HG02571 (cell line): ENCODE measurements at regions not wholly inside any gene's neighbourhood (a gene's known extent, or its start where the extent isn't known, plus 50 kb on each side); places are given as distances from the start of the nearest gene placed in this dataset.
"Not testable (repeated sequence)": the region's sequence is repeated elsewhere in the genome, so short reads cannot be mapped to it uniquely, and the experiment has no call there.

ENCODE experiments used
- ATAC-seq: cut with Tn5 transposase; IDR thresholded peaks from one replicate; pipeline ENCODE4 v1.9.1; 2021; ENCODE audit warnings: mild to moderate bottlenecking, moderate library complexity; ENCODE audit not compliant: unreplicated experiment

DNA sequence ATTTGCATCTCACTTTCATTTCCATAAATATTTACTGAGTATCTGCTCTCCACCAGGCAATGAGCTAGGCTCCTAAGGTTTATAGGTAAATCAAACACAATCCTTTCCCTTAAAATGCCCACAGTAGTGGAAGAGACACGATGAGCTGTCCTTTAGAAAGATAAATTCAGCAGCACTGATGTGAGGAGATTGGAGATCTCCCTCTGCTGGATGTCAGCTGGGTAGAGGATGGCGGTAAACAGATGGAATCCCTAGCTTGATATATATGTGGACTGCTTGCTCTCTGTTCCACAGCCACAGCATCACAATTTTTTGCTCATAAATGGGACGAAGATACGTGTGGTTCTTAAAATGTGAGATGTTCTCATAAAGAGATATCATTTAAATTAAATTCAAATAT is 216.4 kb upstream of the RASGEF1B start:
- ATAC-seq: no peak

DNA sequence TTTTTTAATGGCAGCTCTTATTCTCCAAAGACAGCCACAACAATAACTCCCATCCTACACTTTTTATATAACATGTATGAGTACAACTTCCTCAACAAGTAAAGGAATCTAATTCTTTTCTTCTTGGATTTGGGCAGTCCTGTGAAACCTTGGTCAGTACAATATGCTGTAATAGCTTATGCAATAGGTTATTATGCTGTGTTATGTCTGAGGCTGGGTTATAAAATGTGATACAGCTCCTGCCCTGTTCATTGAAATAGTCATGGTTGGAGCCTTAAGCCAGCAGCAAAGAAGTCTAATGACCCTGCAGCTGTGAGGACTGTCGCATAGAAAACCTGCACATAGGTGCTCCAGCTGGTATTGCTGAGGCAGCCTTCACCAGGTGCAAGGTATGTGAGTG is 215.8 kb upstream of the RASGEF1B start:
- no peak for ATAC-seq

DNA sequence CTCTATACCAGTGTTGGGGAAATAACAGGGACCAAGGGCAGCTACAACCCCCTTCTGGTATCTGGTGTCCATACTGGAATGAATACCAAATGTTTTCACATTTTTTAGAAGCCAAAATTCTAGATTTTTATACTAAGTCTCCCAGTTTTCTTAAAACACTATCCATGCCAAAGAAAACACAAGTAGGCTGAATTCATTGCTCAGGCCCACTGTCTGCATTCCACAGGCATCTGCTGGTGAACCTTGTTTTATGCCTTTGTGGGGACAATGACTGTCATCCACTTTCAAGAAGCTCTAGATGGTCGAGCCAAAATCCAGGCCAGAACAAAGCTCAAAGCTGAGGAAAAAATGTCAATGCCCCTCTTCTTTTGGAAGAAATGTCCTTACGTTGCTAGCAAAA is 213.4 kb upstream of the RASGEF1B start:
- no peak for ATAC-seq

DNA sequence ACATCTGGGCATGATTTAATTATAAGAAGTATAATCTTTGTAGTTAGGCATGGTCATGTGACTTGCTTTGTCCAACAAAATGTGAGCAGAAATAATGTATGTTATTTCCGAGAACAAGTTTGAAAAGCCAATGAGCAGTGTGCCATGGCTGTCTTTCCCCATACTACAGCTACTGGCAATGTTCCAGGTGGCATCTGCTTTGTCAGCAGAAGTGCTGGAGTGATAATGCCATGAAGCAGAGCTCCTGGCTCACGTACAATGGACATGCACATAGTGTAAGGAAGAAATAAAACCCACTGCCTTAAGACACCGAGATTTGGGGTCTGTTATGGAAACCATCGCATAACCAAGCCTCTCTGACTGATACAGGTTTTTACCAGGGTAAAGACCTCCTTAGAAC is 212.6 kb upstream of the RASGEF1B start:
- ATAC-seq: no peak

DNA sequence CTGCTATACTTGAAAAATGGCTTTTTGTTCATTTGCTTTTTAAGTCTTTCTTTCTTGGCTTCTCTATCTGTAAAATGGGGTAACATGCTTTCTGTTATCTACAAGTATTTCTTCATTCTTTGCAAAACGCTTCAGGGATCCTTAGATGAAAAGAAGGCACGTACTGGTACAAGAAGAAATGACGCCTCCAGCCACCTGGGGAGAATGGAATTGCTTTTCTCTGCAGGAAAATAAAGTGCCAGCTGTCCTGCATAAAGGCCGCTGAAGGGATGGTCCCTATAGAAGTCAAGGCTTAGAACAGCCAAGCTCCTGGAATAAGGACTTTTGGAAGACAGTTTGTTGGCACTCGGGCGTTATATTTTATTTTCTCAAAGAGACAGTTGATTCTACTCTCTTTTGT is 210.8 kb upstream of the RASGEF1B start:
- ATAC-seq: no peak

DNA sequence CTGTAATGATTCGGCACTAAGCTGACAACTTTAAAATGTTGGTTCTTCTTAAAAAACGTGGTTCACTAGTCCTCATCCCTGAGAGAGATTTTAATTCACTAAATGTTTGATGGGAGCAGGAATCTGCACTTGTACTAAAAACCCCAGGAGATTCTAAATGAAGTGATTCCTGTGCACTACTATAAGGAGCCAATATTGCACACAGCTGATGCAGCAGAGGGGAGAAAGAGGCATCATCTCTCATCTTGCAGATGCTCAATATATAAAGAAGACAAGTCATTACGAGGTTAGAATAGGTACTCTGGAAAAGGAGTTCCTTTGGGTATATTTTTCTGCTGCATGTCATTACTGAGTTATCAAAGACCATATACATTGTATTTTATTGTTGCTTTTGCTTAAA is 207.6 kb upstream of the RASGEF1B start:
- no peak for ATAC-seq

DNA sequence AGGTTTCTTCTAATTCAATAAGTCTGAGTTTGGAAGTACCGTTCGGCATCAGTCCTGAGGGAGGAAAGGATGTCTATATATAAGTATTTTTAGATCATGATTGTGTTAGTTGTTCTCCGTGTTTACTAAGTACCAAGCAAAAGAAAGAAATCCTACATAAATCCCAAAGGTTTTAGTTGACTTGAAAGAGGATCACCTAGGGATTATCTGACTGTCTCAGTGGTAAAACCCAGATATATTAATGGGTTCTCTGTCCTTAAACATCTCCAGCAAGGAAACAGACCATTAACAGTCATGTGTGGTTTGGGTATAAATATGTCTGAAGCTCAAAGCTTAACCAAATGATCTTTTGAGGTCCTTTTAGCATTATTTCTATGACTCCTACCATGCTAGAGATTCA is 207.1 kb upstream of the RASGEF1B start:
- ATAC-seq: no peak

DNA sequence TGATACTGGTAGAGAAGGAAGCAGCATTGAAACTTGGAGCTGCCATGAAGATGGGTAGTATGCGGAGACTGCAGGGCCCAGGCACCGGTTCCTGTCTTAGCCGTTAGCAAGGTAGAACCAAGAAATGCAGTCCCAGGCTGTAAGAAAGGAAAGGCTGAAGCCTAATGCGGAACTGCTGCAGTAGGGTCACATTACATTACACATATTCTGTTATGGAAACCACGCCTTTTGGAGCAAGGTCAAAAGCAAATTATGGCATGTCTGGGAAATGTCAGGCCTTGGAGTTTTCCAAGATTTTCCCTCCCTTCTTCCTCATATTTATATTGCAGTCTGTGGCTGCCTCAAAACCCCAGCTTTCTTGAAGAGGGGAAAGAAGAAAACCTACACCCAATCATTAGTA is 204.8 kb upstream of the RASGEF1B start:
- ATAC-seq: no peak

DNA sequence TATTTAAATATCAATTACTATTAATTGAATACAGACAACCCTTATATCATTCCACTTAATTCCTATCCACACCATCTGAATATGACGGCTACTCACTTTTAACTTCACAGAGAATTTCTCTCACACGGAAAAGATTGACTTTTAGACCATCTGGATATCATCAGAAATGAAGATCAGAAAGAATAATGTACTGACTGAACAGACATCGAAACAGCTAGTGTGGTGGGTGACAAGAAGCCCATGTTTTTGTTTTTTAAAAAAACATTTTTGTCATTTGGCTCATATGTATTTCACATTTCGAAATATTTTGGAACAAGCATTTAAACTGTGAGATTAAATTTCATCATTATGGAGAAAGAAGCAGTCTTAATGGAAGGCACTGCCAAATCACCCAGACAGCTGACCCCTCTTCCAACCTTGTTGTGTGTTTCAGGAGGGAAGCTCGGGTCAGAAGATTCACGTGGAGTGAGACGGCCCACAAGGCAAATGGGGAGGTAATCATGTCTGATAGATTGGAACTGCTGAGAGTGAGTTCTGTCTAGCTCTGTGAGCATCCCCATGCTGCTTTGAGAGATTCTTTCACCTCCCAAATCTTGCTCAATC is 204.2 kb upstream of the RASGEF1B start:
- ATAC-seq: no peak

DNA sequence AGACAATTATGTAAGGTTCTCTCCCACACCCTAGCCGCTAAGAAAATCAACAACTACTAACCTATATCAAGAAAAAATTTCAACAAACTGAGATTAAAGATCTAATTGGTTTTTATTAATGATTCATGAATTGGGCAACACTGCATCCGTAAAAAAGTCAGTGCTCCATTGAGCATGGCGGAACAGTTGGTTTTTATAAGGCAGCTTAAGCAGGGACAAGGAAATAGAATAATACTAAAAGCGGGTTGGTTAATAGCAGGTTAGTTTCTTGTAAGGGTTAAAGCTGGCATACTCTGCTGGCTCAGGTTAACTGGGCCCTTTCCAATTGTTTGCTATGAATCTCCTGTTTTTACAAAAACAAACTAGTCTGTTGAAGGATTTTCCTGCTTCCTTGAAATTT is 202.3 kb upstream of the RASGEF1B start:
- ATAC-seq: no peak

DNA sequence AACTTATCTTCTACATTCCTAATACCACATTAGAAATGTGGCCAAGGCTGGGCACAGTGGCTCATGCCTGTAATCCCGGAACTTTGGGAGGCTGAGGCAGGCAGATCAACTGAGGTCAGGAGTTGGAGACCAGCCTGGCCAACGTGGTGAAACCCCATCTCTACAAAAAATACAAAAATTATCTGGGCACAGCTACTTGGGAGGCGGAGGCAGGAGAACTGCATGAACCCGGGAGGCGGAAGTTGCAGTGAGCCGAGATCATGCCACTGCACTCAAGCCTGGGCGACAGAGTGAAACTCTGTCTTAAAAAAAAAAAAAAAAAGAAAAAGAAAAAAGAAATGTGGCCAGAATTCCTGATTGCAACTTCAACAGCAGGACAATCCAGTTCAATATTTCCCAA is 196.6 kb upstream of the RASGEF1B start:
- not testable (repeated sequence) for ATAC-seq

DNA sequence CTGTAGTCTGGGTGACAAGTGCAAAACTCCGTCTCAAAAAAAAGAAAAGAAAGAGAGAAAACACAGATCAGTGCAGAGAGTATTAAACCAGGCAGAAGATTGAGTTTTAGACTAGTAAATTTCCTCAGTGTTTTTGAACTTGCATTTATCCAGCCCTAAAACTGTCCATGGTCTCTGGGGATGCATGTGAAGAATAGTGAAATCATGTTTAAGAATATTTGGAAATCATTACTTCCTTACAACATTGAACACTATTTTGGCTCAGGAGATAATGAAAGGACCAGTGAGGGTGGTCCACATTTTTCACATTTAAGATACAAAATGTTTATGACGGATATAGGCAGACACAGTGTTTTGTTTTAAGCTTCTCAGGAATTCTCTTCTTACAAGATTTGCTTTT is 195.8 kb upstream of the RASGEF1B start:
- ATAC-seq: no peak

DNA sequence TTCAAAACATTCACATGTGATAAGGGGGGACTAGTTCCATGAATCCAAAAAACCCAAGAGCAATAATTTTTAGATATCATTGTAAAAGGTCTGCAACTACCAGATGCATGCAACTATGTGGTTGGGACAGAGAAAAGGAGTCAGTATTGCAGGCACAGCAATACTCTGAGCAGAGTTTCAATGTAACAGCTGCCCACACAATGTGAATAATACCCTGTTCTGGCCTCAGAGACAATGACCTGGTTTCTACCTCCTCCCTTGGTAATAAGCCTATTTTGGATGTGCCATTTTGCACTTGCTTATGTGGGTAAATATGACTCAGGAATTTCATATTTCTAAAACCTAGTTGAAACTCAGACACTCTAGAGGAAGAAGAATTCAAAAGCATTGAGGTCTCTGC is 194.8 kb upstream of the RASGEF1B start:
- no peak for ATAC-seq

DNA sequence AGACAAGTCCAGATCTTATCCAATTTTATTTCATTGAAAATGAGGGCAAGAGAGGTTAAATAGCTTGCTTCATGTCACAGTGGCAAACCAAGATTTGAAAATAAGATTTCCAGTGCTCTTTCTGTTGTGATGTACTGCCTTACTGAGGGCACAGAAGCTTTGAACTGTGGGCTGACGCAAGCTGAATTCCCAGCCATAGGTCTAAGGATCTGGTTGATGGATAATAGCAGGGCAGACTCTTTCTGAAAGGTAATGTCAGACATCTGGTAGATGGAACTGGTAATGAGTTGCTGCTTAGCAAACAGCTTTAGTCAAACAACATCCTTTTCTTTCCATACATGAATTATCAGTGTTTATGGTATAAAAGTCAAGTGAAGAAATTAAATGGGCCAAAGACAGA is 193.9 kb upstream of the RASGEF1B start:
- no peak for ATAC-seq

DNA sequence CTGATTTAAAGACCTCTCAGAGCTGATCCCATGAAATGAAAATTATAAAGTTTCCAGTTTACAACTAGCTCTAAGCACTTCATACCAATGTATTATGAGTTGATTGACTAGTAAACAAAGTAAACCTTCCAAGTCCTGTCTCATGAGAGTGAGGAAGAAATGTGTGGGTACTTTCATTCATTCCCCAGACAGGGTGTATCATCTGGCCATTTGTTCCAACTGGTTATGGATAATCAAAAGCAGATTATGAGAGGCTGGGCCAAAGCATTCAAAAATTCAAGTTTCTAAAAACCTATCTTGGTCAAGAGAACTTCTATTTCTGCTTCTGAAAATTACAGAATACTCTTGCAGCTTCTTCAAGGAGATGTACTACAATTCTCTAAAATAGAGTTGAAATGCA is 193.3 kb upstream of the RASGEF1B start:
- no peak for ATAC-seq

DNA sequence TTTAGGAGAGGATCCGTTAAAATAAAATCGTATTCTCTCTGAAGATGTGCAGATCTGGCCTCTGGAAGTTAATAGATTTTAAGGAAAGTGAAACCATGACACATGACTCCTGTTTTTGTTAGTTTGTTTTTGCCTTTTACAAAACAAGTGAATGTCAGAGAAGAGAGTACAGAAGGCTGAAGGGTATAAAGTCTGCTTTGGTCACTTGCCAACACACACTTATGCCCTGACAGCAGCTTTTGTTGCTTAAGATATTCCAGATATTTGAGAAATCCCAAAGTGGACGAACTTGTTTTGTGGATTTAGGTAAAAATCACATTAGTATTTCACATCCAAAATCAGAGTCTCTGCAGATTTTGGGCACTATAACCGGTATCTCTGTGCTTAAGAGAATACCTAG is 192.4 kb upstream of the RASGEF1B start:
- ATAC-seq: no peak

DNA sequence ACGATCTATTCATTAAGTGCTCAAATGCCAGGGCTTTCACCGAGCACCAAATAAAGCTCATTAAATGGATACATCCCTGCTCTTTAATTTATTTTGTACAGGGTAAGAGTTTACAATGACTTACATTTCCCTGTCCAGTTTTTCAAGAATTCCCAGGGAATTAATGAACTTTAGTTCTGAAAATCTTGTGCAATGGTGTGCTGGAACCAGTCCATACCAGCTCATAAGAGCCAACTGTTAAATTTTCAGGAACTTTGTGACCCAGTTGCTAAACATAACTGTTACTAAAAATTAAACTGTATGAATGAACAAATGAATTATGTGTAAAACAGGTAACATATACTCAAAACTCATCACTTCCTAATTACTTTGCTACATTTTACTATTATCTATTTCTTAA is 191.7 kb upstream of the RASGEF1B start:
- no peak for ATAC-seq

DNA sequence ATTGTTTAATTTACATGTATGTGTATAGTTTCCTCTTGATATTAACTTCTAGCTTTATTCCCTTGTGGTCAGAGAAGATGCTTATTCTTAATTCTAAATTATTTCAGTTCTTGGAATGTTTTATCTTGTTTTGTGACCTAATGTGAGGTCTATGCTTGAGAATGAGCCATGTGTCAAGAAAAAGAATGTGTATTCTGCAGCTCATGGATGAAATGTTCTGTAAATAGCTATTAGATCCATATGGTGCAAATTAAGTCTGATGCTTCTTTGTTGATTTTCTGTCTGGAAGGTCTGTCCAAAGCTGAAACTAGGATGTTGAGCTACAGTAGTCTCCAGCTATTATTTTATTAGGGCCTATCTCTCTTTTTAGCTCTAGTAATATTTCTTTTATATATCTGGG is 187.3 kb upstream of the RASGEF1B start:
- no peak for ATAC-seq

DNA sequence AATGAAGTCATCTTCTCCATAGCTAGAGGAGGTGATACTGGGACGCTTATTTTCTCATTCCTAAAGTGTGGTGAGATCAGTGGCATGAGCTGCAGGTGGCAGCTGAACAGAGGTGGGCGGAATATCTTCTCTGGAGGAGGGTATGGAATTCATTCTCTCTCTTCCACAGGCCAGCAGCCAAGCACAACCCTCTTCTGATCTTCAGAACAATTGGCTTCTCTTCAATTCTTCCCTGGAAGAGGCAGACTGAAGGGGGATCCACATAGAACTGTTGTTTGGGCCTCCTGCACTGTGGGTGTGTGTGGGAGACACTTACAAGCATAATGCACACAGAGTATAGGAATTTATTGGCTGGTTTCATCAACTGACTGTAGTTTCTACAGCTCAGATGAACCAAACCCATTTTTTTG is 180.4 kb upstream of the RASGEF1B start:
- no peak for ATAC-seq

DNA sequence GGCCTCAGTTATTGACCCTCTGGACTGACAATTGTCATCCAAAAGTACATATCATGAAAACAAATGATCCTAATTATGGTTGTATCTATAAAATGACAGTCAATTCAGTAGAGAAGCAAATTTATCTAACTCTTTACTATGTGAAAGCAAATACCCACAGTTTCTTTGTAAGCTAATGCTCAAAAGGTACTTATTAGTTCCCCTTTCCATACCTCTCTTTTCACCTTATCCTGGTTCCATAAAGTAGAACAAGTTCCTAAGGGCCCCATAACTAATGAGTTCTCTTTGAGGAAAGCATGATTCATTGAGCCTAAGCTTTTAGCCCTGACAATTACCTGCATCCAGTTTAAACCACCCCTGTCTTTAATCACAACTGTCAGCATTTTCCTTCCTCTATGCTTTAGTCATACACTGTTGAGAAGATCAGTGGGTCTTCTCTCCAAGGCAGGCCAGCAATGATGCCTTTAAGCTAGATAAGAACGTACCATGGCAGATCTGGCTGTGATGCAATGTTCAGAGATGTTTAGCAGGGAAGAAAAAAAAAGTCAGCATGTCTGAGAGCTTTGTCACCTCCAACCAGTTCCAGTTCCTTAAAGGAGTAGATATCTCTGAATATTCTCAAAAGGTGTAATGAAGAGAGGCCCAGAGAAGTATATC is 179.7 kb upstream of the RASGEF1B start:
- ATAC-seq: no peak

DNA sequence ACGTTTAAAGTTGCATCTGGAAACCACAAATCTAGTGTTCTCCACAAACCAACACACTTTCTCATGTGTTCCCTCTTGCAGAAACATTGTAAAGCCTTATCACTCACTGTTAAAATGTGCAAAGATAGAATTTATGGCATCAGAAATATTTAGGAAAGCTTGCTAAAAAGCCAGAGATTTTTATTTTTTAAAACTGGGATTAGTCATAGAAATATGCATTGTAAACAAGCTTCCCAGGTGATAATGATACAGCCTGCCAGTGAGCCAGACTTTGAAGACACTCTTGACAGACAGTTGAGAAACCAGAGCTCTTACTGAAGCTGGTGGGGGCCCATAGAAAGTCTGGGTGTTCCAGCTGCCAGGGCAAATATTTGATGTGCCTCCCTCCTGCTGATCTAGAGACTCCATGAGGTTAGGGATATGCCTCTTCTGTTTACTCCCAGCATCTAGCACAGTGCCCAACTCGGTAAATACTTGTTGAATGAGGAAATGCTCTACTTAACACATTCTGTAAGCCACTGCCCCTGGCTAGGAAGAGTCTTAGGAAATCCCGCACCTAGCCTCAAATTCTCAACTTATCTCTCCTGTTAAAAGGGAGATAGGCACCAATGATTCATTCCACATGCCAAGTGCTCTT is 179.0 kb upstream of the RASGEF1B start:
- no peak for ATAC-seq

DNA sequence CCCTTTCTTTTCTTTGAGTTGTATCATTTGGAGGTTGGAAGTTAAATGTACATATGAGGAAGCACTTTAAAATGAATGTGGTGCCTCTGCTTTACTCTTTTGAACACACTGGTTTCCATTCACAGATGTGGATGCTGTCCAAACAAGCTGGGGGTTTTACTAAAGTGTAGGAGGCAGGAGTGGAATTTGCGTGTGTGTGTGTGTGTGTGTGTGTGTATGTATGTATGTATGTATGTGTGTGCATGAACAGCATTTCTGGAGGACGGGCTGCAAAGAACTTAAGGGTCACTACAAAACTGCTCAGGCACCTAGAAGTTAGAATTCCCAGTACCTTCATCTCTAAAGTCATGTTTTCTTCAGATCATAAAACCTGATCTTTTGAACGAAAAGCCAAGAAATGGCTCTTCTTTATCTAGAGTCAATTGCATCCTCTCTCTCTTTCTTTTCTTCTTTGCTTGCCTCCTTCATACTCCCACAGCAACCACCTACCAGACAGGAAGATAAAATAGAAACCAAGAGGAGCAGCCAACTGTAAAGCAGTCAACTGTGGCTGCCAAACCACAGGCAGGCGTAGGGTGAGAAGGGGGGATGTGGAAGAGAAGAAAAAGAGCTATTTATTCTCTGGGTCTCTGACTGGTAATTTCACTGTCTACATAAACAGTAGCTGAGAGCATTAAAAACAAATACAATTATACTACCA is 177.0 kb upstream of the RASGEF1B start:
- peak; percentile 88 for ATAC-seq
